CD4-positive, alpha-beta memory T cell (primary cell): ENCODE measurements at regions not wholly inside any gene's neighbourhood (a gene's known extent, or its start where the extent isn't known, plus 50 kb on each side); places are given as distances from the start of the nearest gene placed in this dataset.

Experiments used
- CTCF ChIA-PET: fragments of 350-600 bp; sonication (Branson Sonifier 250); formaldehyde crosslinking; loops from one replicate; lab custom pipeline; 2021; ENCODE audit warnings: inconsistent platforms; ENCODE audit not compliant: partially characterized antibody; lab: Charles Lee
- POLR2A ChIA-PET: fragments of 350-600 bp; sonication (Branson Sonifier 250); formaldehyde crosslinking; loops from one replicate; lab custom pipeline; 2021; ENCODE audit not compliant: partially characterized antibody; lab: Charles Lee
- DNase-seq, 5 donors: peaks; one replicate each; pipeline versions ENCODE4 v3.0.0 to v3.0.0-alpha.2; 2020 to 2022; ENCODE audit warnings: mixed read lengths in 1 of 5
- H3K27ac ChIP-seq: one replicate; pipeline ENCODE4 v1.7.0; 2013; ENCODE audit warnings: low read depth, low read length
- H3K27me3 ChIP-seq: 2 replicates; pipeline ENCODE4 v1.7.0; 2013; ENCODE audit warnings: mild to moderate bottlenecking, low read length, moderate library complexity; ENCODE audit not compliant: insufficient read depth
- H3K36me3 ChIP-seq: 2 replicates; pipeline ENCODE4 v1.7.0; 2013; ENCODE audit warnings: mild to moderate bottlenecking, low read length, moderate library complexity; ENCODE audit not compliant: insufficient read depth
- H3K4me1 ChIP-seq: 2 replicates; pipeline ENCODE4 v1.7.0; 2013; ENCODE audit warnings: mild to moderate bottlenecking, low read length, moderate library complexity; ENCODE audit not compliant: insufficient read depth
- H3K4me3 ChIP-seq, 2 donors: one replicate each; pipeline ENCODE4 v1.7.0; 2013; ENCODE audit warnings: low read length in 2 of 2, mild to moderate bottlenecking in 1 of 2
- H3K9me3 ChIP-seq, 2 donors: one replicate each; pipeline ENCODE4 v1.7.0; 2013; ENCODE audit warnings: low read length in 2 of 2, control low read depth in 1 of 2; ENCODE audit not compliant: control insufficient read depth in 1 of 2
- H3K27ac Mint-ChIP-seq, 7 donors: one replicate each; pipeline ENCODE4 v1.8.0; 2020 to 2021; ENCODE audit warnings: mixed read lengths in 7 of 7, mild to moderate bottlenecking in 6 of 7, inconsistent platforms in 3 of 7, moderate library complexity in 3 of 7
- H3K27me3 Mint-ChIP-seq, 2 donors: one replicate each; pipeline ENCODE4 v1.8.0; 2020 to 2021; ENCODE audit warnings: mixed read lengths in 2 of 2
- H3K36me3 Mint-ChIP-seq, 2 donors: one replicate each; pipeline ENCODE4 v1.8.0; 2020 to 2021; ENCODE audit warnings: mixed read lengths in 2 of 2, inconsistent platforms in 1 of 2, mild to moderate bottlenecking in 1 of 2
- H3K4me1 Mint-ChIP-seq, 4 donors: one replicate each; pipeline ENCODE4 v1.8.0; 2020 to 2021; ENCODE audit warnings: mixed read lengths in 4 of 4, mild to moderate bottlenecking in 1 of 4
- H3K4me3 Mint-ChIP-seq, 8 donors: one replicate each; pipeline ENCODE4 v1.8.0; 2020 to 2021; ENCODE audit warnings: mixed read lengths in 8 of 8, mild to moderate bottlenecking in 7 of 8, moderate library complexity in 6 of 8, inconsistent platforms in 3 of 8
- H3K9me3 Mint-ChIP-seq, 8 donors: one replicate each; pipeline ENCODE4 v1.8.0; 2020 to 2021; ENCODE audit warnings: mixed read lengths in 8 of 8, mild to moderate bottlenecking in 5 of 8, inconsistent platforms in 3 of 8, moderate library complexity in 1 of 8
- intact Hi-C: fragments of 100-400 bp; cut with micrococcal nuclease; formaldehyde crosslinking; loops from one replicate; pipeline ENCODE4 v1.15.1; 2023

- Mint-ChIP-seq H3K4me3 (no peak overlapping the region), H3K9me3 (peaks cover 0 to 7% (median 3%) of the 10 kb centered on the region in 8 donors), H3K4me1 (no peaks in the 10 kb centered on the region), H3K36me3 (no peaks in the 10 kb centered on the region), H3K27ac (no peak overlapping the region), H3K27me3 (no peaks in the 10 kb centered on the region)
- Histone ChIP-seq H3K27ac (no peak overlapping the region), H3K27me3 (no peaks in the 10 kb centered on the region), H3K36me3 (no peaks in the 10 kb centered on the region), H3K9me3 (no peaks in the 10 kb centered on the region), H3K4me3 (no peak overlapping the region), H3K4me1 (no peaks in the 10 kb centered on the region)
- intact Hi-C loops = no loop called here
- CTCF ChIA-PET = interaction anchor here (0.7 kb wide), 1 partner anchor 254 kb away, joined by 3 read pairs; no protein-coding TSS in a partner anchor
- POLR2A ChIA-PET = no interaction called here
- no peak for DNase-seq
Observed at GRCh38 chr7:124085179-124085578, 52.3 kb upstream of the TMEM229A start.

- intact Hi-C loops = no loop called here
- H3K27me3 ChIP-seq = no peaks in the 10 kb centered on the region
- Mint-ChIP-seq H3K27me3 (no peaks in the 10 kb centered on the region), H3K4me3 (no peak overlapping the region), H3K4me1 (no peaks in the 10 kb centered on the region), H3K9me3 (peaks cover 0 to 8% (median 3%) of the 10 kb centered on the region in 8 donors), H3K36me3 (no peaks in the 10 kb centered on the region), H3K27ac (no peak overlapping the region)
- H3K4me1 ChIP-seq = no peaks in the 10 kb centered on the region
- no peak for DNase-seq
- ChIA-PET CTCF (no interaction called here), POLR2A (no interaction called here)
- no peak overlapping the region for H3K27ac ChIP-seq
- H3K9me3 ChIP-seq = no peaks in the 10 kb centered on the region
- no peak overlapping the region for H3K4me3 ChIP-seq
- H3K36me3 ChIP-seq = no peaks in the 10 kb centered on the region
Observed at GRCh38 chr7:124084024-124084423, 51.2 kb upstream of the TMEM229A start.
